HEK293 (cell line): ENCODE measurements at regions not wholly inside any gene's neighbourhood (a gene's known extent, or its start where the extent isn't known, plus 50 kb on each side); places are given as distances from the start of the nearest gene placed in this dataset.

Source experiments
- PRDM1 ChIP-seq: fragments of 450-650 bp; formaldehyde crosslinking; IDR thresholded peaks from 2 replicates; pipeline ENCODE4; 2016; ENCODE audit warnings: missing biosample characterization, missing genetic modification characterization
- SP2 ChIP-seq: fragments of 450-650 bp; formaldehyde crosslinking; IDR thresholded peaks from 2 replicates; pipeline ENCODE4 v1.5.1; 2016; ENCODE audit warnings: missing biosample characterization, missing genetic modification characterization
- WT1 ChIP-seq: fragments of 450-650 bp; formaldehyde crosslinking; IDR thresholded peaks from 2 replicates; pipeline ENCODE4 v1.5.1; 2016; ENCODE audit warnings: missing biosample characterization, missing genetic modification characterization
- ZBTB20 ChIP-seq: fragments of 450-650 bp; formaldehyde crosslinking; IDR thresholded peaks from 2 replicates; pipeline ENCODE4 v1.5.1; 2016; ENCODE audit warnings: missing biosample characterization, missing genetic modification characterization
- ZBTB8A ChIP-seq: fragments of 450-650 bp; formaldehyde crosslinking; IDR thresholded peaks from 2 replicates; pipeline ENCODE4 v1.5.1; 2016; ENCODE audit warnings: missing biosample characterization, missing genetic modification characterization
- ZFHX2 ChIP-seq: fragments of 450-650 bp; formaldehyde crosslinking; conservative IDR thresholded peaks from 2 replicates; pipeline ENCODE4 v1.5.1; 2016; ENCODE audit warnings: missing biosample characterization, missing genetic modification characterization
- ZNF184 ChIP-seq: fragments of 450-650 bp; IDR thresholded peaks from 2 replicates; pipeline ENCODE4 v1.5.1; 2018; ENCODE audit warnings: missing biosample characterization, mild to moderate bottlenecking, missing genetic modification characterization
- ZNF266 ChIP-seq: fragments of 450-650 bp; formaldehyde crosslinking; IDR thresholded peaks from 2 replicates; pipeline ENCODE4 v1.5.1; 2016; ENCODE audit warnings: missing biosample characterization, missing genetic modification characterization, low read depth
- ZNF501 ChIP-seq: fragments of 450-650 bp; formaldehyde crosslinking; IDR thresholded peaks from 2 replicates; pipeline ENCODE4 v1.5.1; 2016; ENCODE audit warnings: missing biosample characterization, missing genetic modification characterization
- ZNF701 ChIP-seq: fragments of 450-650 bp; formaldehyde crosslinking; IDR thresholded peaks from 2 replicates; pipeline ENCODE4 v1.5.1; 2016; ENCODE audit warnings: missing biosample characterization, missing genetic modification characterization
- ZNF776 ChIP-seq: fragments of 450-650 bp; formaldehyde crosslinking; IDR thresholded peaks from 2 replicates; pipeline ENCODE4 v1.5.0; 2017; ENCODE audit warnings: missing biosample characterization, missing genetic modification characterization, borderline replicate concordance
- ZNF785 ChIP-seq: fragments of 450-650 bp; formaldehyde crosslinking; IDR thresholded peaks from 2 replicates; pipeline ENCODE4 v1.5.1; 2016; ENCODE audit warnings: missing biosample characterization, missing genetic modification characterization
- ZNF830 ChIP-seq: fragments of 450-650 bp; IDR thresholded peaks from 2 replicates; pipeline ENCODE4 v1.5.0; 2018; ENCODE audit warnings: missing biosample characterization, missing genetic modification characterization, low read depth, mild to moderate bottlenecking, moderate library complexity
- ZSCAN30 ChIP-seq: fragments of 450-650 bp; IDR thresholded peaks from 2 replicates; pipeline ENCODE4 v1.5.1; 2018; ENCODE audit warnings: missing biosample characterization, mild to moderate bottlenecking, missing genetic modification characterization, moderate library complexity
- TF ChIP-seq, protein P1 (sequence below): fragments of 450-650 bp; formaldehyde crosslinking; IDR thresholded peaks from 2 replicates; pipeline ENCODE4 v1.5.1; 2016; ENCODE audit warnings: missing biosample characterization, missing genetic modification characterization
- TF ChIP-seq, protein P2 (sequence below): fragments of 450-650 bp; formaldehyde crosslinking; IDR thresholded peaks from 2 replicates; pipeline ENCODE4 v1.5.1; 2016; ENCODE audit warnings: missing biosample characterization, missing genetic modification characterization
- TF ChIP-seq, protein P3 (sequence below): fragments of 450-650 bp; formaldehyde crosslinking; conservative IDR thresholded peaks from 2 replicates; pipeline ENCODE4 v1.5.1; 2016; ENCODE audit warnings: low read depth, missing biosample characterization, missing genetic modification characterization
- TF ChIP-seq, protein P4 (sequence below): fragments of 450-650 bp; formaldehyde crosslinking; IDR thresholded peaks from 2 replicates; pipeline ENCODE4 v1.5.1; 2016; ENCODE audit warnings: missing biosample characterization, missing genetic modification characterization
- TF ChIP-seq, protein P5 (sequence below): fragments of 450-650 bp; formaldehyde crosslinking; IDR thresholded peaks from 2 replicates; pipeline ENCODE4 v1.5.1; 2016; ENCODE audit warnings: missing biosample characterization, missing genetic modification characterization
- TF ChIP-seq, protein P6 (sequence below): fragments of 450-650 bp; formaldehyde crosslinking; IDR thresholded peaks from 2 replicates; pipeline ENCODE4 v1.5.1; 2016; ENCODE audit warnings: missing biosample characterization, missing genetic modification characterization
- TF ChIP-seq, protein P7 (sequence below): fragments of 450-650 bp; formaldehyde crosslinking; IDR thresholded peaks from 2 replicates; pipeline ENCODE4 v1.5.1; 2017; ENCODE audit warnings: missing biosample characterization, missing genetic modification characterization
- TF ChIP-seq, protein P8 (sequence below): fragments of 450-650 bp; formaldehyde crosslinking; IDR thresholded peaks from 2 replicates; pipeline ENCODE4 v1.5.1; 2017; ENCODE audit warnings: missing biosample characterization, missing genetic modification characterization

DNA sequence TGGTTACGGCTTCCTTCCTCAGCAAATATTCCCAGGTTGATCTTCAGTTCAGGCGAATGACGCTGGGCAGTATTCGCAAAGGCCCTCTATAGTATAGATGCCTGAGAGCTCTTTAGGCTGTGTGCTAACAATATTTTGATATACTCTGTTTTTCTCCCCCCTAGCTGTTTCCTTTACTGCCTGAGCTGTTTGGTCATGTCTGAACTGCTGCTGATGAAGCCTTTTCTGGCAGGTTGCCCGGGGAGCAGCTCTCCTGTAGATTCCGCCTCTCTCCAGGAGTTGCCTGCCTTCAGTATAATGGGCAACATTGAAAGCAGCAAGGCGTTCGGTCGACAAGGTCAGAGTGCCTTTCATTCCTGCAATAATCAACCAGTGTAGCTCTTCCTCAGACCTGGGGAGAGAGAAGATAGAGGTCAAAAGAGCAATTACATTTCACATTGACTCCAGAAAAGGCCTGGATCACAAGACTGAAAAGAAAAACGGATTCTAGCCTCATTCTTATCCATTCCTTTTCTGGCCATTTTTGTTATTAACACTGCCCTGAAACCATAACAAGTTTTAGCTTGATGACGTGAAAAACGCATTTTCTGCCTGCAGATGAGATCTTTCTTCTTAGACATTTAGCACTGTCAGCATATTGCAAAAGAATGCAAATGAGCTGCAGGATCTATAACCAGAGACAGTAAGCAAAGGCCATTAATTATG, 60.1 kb upstream of the ZNF608 start (continued):
- TF ChIP-seq, protein P1, sequence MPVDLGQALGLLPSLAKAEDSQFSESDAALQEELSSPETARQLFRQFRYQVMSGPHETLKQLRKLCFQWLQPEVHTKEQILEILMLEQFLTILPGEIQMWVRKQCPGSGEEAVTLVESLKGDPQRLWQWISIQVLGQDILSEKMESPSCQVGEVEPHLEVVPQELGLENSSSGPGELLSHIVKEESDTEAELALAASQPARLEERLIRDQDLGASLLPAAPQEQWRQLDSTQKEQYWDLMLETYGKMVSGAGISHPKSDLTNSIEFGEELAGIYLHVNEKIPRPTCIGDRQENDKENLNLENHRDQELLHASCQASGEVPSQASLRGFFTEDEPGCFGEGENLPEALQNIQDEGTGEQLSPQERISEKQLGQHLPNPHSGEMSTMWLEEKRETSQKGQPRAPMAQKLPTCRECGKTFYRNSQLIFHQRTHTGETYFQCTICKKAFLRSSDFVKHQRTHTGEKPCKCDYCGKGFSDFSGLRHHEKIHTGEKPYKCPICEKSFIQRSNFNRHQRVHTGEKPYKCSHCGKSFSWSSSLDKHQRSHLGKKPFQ (tag by site-specific recombination): peak; percentile 50; the same call in 1 of the 2 replicates
- TF ChIP-seq, protein P2, sequence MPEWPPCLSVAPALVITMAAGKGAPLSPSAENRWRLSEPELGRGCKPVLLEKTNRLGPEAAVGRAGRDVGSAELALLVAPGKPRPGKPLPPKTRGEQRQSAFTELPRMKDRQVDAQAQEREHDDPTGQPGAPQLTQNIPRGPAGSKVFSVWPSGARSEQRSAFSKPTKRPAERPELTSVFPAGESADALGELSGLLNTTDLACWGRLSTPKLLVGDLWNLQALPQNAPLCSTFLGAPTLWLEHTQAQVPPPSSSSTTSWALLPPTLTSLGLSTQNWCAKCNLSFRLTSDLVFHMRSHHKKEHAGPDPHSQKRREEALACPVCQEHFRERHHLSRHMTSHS: no peak
- TF ChIP-seq ZSCAN30 (tag by site-specific recombination): peak; percentile 98
- TF ChIP-seq ZFHX2: no peak
- TF ChIP-seq, protein P3, sequence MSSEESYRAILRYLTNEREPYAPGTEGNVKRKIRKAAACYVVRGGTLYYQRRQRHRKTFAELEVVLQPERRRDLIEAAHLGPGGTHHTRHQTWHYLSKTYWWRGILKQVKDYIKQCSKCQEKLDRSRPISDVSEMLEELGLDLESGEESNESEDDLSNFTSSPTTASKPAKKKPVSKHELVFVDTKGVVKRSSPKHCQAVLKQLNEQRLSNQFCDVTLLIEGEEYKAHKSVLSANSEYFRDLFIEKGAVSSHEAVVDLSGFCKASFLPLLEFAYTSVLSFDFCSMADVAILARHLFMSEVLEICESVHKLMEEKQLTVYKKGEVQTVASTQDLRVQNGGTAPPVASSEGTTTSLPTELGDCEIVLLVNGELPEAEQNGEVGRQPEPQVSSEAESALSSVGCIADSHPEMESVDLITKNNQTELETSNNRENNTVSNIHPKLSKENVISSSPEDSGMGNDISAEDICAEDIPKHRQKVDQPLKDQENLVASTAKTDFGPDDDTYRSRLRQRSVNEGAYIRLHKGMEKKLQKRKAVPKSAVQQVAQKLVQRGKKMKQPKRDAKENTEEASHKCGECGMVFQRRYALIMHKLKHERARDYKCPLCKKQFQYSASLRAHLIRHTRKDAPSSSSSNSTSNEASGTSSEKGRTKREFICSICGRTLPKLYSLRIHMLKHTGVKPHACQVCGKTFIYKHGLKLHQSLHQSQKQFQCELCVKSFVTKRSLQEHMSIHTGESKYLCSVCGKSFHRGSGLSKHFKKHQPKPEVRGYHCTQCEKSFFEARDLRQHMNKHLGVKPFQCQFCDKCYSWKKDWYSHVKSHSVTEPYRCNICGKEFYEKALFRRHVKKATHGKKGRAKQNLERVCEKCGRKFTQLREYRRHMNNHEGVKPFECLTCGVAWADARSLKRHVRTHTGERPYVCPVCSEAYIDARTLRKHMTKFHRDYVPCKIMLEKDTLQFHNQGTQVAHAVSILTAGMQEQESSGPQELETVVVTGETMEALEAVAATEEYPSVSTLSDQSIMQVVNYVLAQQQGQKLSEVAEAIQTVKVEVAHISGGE (tag by site-specific recombination): 0 out of 2 replicates have a peak, but pooled peaks have one; percentile 3
- peak; percentile 97 for TF ChIP-seq ZBTB8A (tag by site-specific recombination)
- TF ChIP-seq, protein P4, sequence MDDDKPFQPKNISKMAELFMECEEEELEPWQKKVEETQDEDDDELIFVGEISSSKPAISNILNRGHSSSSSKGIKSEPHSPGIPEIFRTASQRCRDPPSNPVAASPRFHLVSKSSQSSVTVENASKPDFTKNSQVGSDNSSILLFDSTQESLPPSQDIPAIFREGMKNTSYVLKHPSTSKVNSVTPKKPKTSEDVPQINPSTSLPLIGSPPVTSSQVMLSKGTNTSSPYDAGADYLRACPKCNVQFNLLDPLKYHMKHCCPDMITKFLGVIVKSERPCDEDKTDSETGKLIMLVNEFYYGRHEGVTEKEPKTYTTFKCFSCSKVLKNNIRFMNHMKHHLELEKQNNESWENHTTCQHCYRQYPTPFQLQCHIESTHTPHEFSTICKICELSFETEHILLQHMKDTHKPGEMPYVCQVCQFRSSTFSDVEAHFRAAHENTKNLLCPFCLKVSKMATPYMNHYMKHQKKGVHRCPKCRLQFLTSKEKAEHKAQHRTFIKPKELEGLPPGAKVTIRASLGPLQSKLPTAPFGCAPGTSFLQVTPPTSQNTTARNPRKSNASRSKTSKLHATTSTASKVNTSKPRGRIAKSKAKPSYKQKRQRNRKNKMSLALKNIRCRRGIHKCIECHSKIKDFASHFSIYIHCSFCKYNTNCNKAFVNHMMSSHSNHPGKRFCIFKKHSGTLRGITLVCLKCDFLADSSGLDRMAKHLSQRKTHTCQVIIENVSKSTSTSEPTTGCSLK: no peak
- TF ChIP-seq ZNF266: no peak
- TF ChIP-seq, protein P5, sequence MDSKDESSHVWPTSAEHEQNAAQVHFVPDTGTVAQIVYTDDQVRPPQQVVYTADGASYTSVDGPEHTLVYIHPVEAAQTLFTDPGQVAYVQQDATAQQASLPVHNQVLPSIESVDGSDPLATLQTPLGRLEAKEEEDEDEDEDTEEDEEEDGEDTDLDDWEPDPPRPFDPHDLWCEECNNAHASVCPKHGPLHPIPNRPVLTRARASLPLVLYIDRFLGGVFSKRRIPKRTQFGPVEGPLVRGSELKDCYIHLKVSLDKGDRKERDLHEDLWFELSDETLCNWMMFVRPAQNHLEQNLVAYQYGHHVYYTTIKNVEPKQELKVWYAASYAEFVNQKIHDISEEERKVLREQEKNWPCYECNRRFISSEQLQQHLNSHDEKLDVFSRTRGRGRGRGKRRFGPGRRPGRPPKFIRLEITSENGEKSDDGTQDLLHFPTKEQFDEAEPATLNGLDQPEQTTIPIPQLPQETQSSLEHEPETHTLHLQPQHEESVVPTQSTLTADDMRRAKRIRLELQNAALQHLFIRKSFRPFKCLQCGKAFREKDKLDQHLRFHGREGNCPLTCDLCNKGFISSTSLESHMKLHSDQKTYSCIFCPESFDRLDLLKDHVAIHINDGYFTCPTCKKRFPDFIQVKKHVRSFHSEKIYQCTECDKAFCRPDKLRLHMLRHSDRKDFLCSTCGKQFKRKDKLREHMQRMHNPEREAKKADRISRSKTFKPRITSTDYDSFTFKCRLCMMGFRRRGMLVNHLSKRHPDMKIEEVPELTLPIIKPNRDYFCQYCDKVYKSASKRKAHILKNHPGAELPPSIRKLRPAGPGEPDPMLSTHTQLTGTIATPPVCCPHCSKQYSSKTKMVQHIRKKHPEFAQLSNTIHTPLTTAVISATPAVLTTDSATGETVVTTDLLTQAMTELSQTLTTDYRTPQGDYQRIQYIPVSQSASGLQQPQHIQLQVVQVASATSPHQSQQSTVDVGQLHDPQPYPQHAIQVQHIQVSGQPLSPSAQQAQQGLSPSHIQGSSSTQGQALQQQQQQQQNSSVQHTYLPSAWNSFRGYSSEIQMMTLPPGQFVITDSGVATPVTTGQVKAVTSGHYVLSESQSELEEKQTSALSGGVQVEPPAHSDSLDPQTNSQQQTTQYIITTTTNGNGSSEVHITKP (tag by site-specific recombination): peak; percentile 44
- TF ChIP-seq SP2 (tag by site-specific recombination): no peak
- no peak for TF ChIP-seq ZNF785 (tag by site-specific recombination)
- 0 out of 2 replicates have a peak, but pooled peaks have one; percentile 46 for TF ChIP-seq ZNF184
- TF ChIP-seq ZNF701: no peak
- no peak for TF ChIP-seq ZNF776 (tag by site-specific recombination)
- peak; percentile 74; the same call in 1 of the 2 replicates for TF ChIP-seq ZNF501 (tag by site-specific recombination)
- peak; percentile 24; the same call in 1 of the 2 replicates for TF ChIP-seq ZBTB20 (tag by site-specific recombination)
- TF ChIP-seq, protein P6, sequence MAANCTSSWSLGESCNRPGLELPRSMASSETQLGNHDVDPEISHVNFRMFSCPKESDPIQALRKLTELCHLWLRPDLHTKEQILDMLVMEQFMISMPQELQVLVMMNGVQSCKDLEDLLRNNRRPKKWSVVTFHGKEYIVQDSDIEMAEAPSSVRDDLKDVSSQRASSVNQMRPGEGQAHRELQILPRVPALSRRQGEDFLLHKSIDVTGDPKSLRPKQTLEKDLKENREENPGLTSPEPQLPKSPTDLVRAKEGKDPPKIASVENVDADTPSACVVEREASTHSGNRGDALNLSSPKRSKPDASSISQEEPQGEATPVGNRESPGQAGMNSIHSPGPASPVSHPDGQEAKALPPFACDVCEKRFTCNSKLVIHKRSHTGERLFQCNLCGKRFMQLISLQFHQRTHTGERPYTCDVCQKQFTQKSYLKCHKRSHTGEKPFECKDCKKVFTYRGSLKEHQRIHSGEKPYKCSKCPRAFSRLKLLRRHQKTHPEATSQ (tag by site-specific recombination): no peak
- TF ChIP-seq, protein P7, sequence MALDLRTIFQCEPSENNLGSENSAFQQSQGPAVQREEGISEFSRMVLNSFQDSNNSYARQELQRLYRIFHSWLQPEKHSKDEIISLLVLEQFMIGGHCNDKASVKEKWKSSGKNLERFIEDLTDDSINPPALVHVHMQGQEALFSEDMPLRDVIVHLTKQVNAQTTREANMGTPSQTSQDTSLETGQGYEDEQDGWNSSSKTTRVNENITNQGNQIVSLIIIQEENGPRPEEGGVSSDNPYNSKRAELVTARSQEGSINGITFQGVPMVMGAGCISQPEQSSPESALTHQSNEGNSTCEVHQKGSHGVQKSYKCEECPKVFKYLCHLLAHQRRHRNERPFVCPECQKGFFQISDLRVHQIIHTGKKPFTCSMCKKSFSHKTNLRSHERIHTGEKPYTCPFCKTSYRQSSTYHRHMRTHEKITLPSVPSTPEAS: no peak
- TF ChIP-seq, protein P8, sequence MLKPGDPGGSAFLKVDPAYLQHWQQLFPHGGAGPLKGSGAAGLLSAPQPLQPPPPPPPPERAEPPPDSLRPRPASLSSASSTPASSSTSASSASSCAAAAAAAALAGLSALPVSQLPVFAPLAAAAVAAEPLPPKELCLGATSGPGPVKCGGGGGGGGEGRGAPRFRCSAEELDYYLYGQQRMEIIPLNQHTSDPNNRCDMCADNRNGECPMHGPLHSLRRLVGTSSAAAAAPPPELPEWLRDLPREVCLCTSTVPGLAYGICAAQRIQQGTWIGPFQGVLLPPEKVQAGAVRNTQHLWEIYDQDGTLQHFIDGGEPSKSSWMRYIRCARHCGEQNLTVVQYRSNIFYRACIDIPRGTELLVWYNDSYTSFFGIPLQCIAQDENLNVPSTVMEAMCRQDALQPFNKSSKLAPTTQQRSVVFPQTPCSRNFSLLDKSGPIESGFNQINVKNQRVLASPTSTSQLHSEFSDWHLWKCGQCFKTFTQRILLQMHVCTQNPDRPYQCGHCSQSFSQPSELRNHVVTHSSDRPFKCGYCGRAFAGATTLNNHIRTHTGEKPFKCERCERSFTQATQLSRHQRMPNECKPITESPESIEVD (tag by site-specific recombination): peak; percentile 84
- no peak for TF ChIP-seq ZNF830
- TF ChIP-seq WT1 (tag by site-specific recombination): no peak
- TF ChIP-seq PRDM1: no peak
